Panc1 (cell line): ENCODE measurements at regions not wholly inside any gene's neighbourhood (a gene's known extent, or its start where the extent isn't known, plus 50 kb on each side); places are given as distances from the start of the nearest gene placed in this dataset.

ENCODE experiments used
- CTCF ChIP-seq: fragments of 450-650 bp; IDR thresholded peaks from 2 replicates; pipeline ENCODE4 v1.5.1; 2017; ENCODE audit warnings: mild to moderate bottlenecking
- POLR2AphosphoS5 ChIP-seq: IDR thresholded peaks from 2 replicates; pipeline ENCODE4 v1.6.1; 2012; ENCODE audit warnings: mild to moderate bottlenecking, low read depth, low read length, moderate library complexity
- REST ChIP-seq, 2 experiments: IDR thresholded peaks; 2 replicates each; pipeline ENCODE4 v1.6.1; 2011 to 2012; ENCODE audit warnings: low read depth in 2 of 2, control low read depth in 1 of 2, low read length in 1 of 2, mild to moderate bottlenecking in 1 of 2, moderate library complexity in 1 of 2; ENCODE audit not compliant: insufficient read depth in 1 of 2
- SIN3A ChIP-seq: IDR thresholded peaks from 2 replicates; pipeline ENCODE4 v1.6.1; 2012; ENCODE audit warnings: low read depth, mild to moderate bottlenecking, low read length, moderate library complexity, borderline replicate concordance; ENCODE audit not compliant: insufficient read depth
- TCF7L2 ChIP-seq: IDR thresholded peaks from 2 replicates; pipeline ENCODE4 v1.6.1; 2011; ENCODE audit warnings: mild to moderate bottlenecking, low read depth, low read length, inconsistent platforms

- no peak for TF ChIP-seq CTCF
- TF ChIP-seq POLR2AphosphoS5, result no peak
- no peak for TF ChIP-seq REST (IDR thresholded peaks at IDR 0.05; ENCODE audit: insufficient read depth in 1 of 2, low read depth in 2 of 2, low read length in 1 of 2)
- TF ChIP-seq SIN3A, result no peak
- TF ChIP-seq TCF7L2, result no peak
These were observed 491.6 kb upstream of the AADAT start for GRCh38 chr4:170581322-170581721.
